ENCODE measurements at regions not wholly inside any gene's neighbourhood (a gene's known extent, or its start where the extent isn't known, plus 50 kb on each side); places are given as distances from the start of the nearest gene placed in this dataset.

- Mint-ChIP-seq H3K4me3 (ENCODE audit: unreplicated experiment) (no peak overlapping the region), H3K4me1 (ENCODE audit: low read depth, unreplicated experiment) (no peaks in the 10 kb centered on the region), H3K27me3 (ENCODE audit: low read depth, unreplicated experiment) (peaks cover 56% of the 10 kb centered on the region), H3K9me3 (ENCODE audit: unreplicated experiment) (peaks cover 11% of the 10 kb centered on the region), H3K36me3 (ENCODE audit: low read depth, unreplicated experiment) (no peaks in the 10 kb centered on the region), H3K27ac (ENCODE audit: unreplicated experiment) (no peak overlapping the region)
- no peak overlapping the region for H3K9ac ChIP-seq (ENCODE audit: low read length)
- H3K36me3 ChIP-seq (ENCODE audit: insufficient read depth, low read length), result no peaks in the 10 kb centered on the region
- TF ChIP-seq EZH2 (IDR thresholded peaks at IDR 0.05; ENCODE audit: insufficient read depth, low read length) (no peak), CTCF (IDR thresholded peaks at IDR 0.05; ENCODE audit: insufficient read depth, low read depth, low read length) (no peak)
- no peaks in the 10 kb centered on the region for H3K9me3 ChIP-seq (ENCODE audit: insufficient read depth, low read depth, low read length)
- no peaks in the 10 kb centered on the region for H3K79me2 ChIP-seq (ENCODE audit: insufficient read depth, low read length)
- no peaks in the 10 kb centered on the region for H3K27me3 ChIP-seq (ENCODE audit: insufficient read depth, low read length)
- no peak overlapping the region for H3K4me3 ChIP-seq (ENCODE audit: insufficient read depth, low read depth, low read length)
- DNase-seq (ENCODE audit: low read depth) (no peak), FAIRE-seq (no peak)
- no peak overlapping the region for H3K27ac ChIP-seq (ENCODE audit: low read depth, low read length)
- no peak overlapping the region for H2AFZ ChIP-seq (ENCODE audit: low read depth, low read length)
- H4K20me1 ChIP-seq (ENCODE audit: insufficient read depth, low read length), result no peaks in the 10 kb centered on the region
- H3K4me1 ChIP-seq (ENCODE audit: insufficient read depth, low read length), result no peaks in the 10 kb centered on the region
- H3K4me2 ChIP-seq (ENCODE audit: low read length), result no peak overlapping the region
These were observed 458.0 kb downstream of the MATN1 start for GRCh38 chr1:30265127-30266070.

- no peaks in the 10 kb centered on the region for H3K4me1 Mint-ChIP-seq (ENCODE audit: low read depth, unreplicated experiment)
- H3K79me2 ChIP-seq (ENCODE audit: insufficient read depth, low read length), result no peaks in the 10 kb centered on the region
- H3K36me3 Mint-ChIP-seq (ENCODE audit: low read depth, unreplicated experiment), result no peaks in the 10 kb centered on the region
- TF ChIP-seq CTCF (IDR thresholded peaks at IDR 0.05; ENCODE audit: insufficient read depth, low read depth, low read length) (no peak), EZH2 (IDR thresholded peaks at IDR 0.05; ENCODE audit: insufficient read depth, low read length) (no peak)
- no peak overlapping the region for H3K4me2 ChIP-seq (ENCODE audit: low read length)
- H3K36me3 ChIP-seq (ENCODE audit: insufficient read depth, low read length), result no peaks in the 10 kb centered on the region
- H3K27me3 ChIP-seq (ENCODE audit: insufficient read depth, low read length), result no peaks in the 10 kb centered on the region
- H3K27ac ChIP-seq (ENCODE audit: low read depth, low read length), result no peak overlapping the region
- no peaks in the 10 kb centered on the region for H3K9me3 ChIP-seq (ENCODE audit: insufficient read depth, low read depth, low read length)
- no peak overlapping the region for H2AFZ ChIP-seq (ENCODE audit: low read depth, low read length)
- no peak for FAIRE-seq
- no peak overlapping the region for H3K27ac Mint-ChIP-seq (ENCODE audit: unreplicated experiment)
- H3K9me3 Mint-ChIP-seq (ENCODE audit: unreplicated experiment), result peaks cover 11% of the 10 kb centered on the region
- peaks cover 53% of the 10 kb centered on the region for H3K27me3 Mint-ChIP-seq (ENCODE audit: low read depth, unreplicated experiment)
- H3K4me3 Mint-ChIP-seq (ENCODE audit: unreplicated experiment), result no peak overlapping the region
- no peak overlapping the region for H3K4me3 ChIP-seq (ENCODE audit: insufficient read depth, low read depth, low read length)
- H4K20me1 ChIP-seq (ENCODE audit: insufficient read depth, low read length), result no peaks in the 10 kb centered on the region
- no peaks in the 10 kb centered on the region for H3K4me1 ChIP-seq (ENCODE audit: insufficient read depth, low read length)
- no peak for DNase-seq (ENCODE audit: low read depth)
- H3K9ac ChIP-seq (ENCODE audit: low read length), result no peak overlapping the region
These were observed 458.7 kb downstream of the MATN1 start for GRCh38 chr1:30264672-30265025.
